Uterus (tissue), 2 donors: ENCODE measurements at regions not wholly inside any gene's neighbourhood (a gene's known extent, or its start where the extent isn't known, plus 50 kb on each side); places are given as distances from the start of the nearest gene placed in this dataset.

Experiments used
- POLR2A ChIP-seq, 2 donors: fragments of 450-650 bp; IDR thresholded peaks; one replicate each; pipeline ENCODE4 v1.6.1; 2016; ENCODE audit warnings: antibody characterized with exemption in 2 of 2, mild to moderate bottlenecking in 1 of 2, moderate library complexity in 1 of 2
- TF ChIP-seq, protein P1 (sequence below), 4 experiments: fragments of 200-600 bp in 2 of 4; fragments of 450-650 bp in 2 of 4; sonication (generic) in 2 of 4; IDR thresholded peaks; one replicate each; pipeline ENCODE4 v1.5.1; 2016 to 2019; ENCODE audit warnings: antibody characterized with exemption in 4 of 4, mild to moderate bottlenecking in 2 of 4, moderate library complexity in 1 of 4

GRCh38 chr5:6305853-6306252, 72.5 kb downstream of the MED10 start:
- TF ChIP-seq, protein P1, sequence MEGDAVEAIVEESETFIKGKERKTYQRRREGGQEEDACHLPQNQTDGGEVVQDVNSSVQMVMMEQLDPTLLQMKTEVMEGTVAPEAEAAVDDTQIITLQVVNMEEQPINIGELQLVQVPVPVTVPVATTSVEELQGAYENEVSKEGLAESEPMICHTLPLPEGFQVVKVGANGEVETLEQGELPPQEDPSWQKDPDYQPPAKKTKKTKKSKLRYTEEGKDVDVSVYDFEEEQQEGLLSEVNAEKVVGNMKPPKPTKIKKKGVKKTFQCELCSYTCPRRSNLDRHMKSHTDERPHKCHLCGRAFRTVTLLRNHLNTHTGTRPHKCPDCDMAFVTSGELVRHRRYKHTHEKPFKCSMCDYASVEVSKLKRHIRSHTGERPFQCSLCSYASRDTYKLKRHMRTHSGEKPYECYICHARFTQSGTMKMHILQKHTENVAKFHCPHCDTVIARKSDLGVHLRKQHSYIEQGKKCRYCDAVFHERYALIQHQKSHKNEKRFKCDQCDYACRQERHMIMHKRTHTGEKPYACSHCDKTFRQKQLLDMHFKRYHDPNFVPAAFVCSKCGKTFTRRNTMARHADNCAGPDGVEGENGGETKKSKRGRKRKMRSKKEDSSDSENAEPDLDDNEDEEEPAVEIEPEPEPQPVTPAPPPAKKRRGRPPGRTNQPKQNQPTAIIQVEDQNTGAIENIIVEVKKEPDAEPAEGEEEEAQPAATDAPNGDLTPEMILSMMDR (IDR thresholded peaks at IDR 0.05): no peak
- no peak for TF ChIP-seq POLR2A (IDR thresholded peaks at IDR 0.05)
